Neural cell (in vitro differentiated cells): ENCODE measurements at regions not wholly inside any gene's neighbourhood (a gene's known extent, or its start where the extent isn't known, plus 50 kb on each side); places are given as distances from the start of the nearest gene placed in this dataset.

ENCODE experiments used
- H2AFZ ChIP-seq: fragments of 200-600, 300-800 bp; sonication (generic), shearing (Covaris generic); 2 replicates; pipeline ENCODE4 v1.6.0; 2014; ENCODE audit warnings: low read depth, mild to moderate bottlenecking, antibody characterized with exemption, low read length, moderate library complexity
- H3F3A ChIP-seq: fragments of 200-600 bp; shearing (Covaris generic); 2 replicates; pipeline ENCODE4 v1.6.1; 2016; ENCODE audit warnings: mild to moderate bottlenecking, moderate library complexity, mixed read lengths, antibody characterized with exemption, low read length; ENCODE audit not compliant: insufficient read depth, poor library complexity, severe bottlenecking
- H3K27ac ChIP-seq: fragments of 200-600, 300-800 bp; sonication (generic), shearing (Covaris generic); 2 replicates; pipeline ENCODE4 v1.5.1; 2014; ENCODE audit warnings: mild to moderate bottlenecking, low read length, moderate library complexity
- H3K27me3 ChIP-seq: fragments of 300-800, 200-600 bp; sonication (generic), shearing (Covaris generic); 2 replicates; pipeline ENCODE4 v1.6.0; 2014; ENCODE audit warnings: mild to moderate bottlenecking, low read depth, low read length, moderate library complexity; ENCODE audit not compliant: insufficient read depth
- H3K36me3 ChIP-seq: fragments of 300-800, 200-600 bp; sonication (generic), shearing (Covaris generic); 2 replicates; pipeline ENCODE4 v1.5.1; 2014; ENCODE audit warnings: mild to moderate bottlenecking, antibody characterized with exemption, low read length, moderate library complexity; ENCODE audit not compliant: insufficient read depth
- H3K4me2 ChIP-seq: fragments of 300-800, 200-600 bp; sonication (generic), shearing (Covaris generic); 2 replicates; pipeline ENCODE4 v1.6.0; 2014; ENCODE audit warnings: mild to moderate bottlenecking, low read length
- H3K4me3 ChIP-seq: fragments of 300-800, 200-600 bp; sonication (generic), shearing (Covaris generic); 2 replicates; pipeline ENCODE4 v1.5.1; 2014; ENCODE audit warnings: mild to moderate bottlenecking, low read length, moderate library complexity
- H3K79me2 ChIP-seq: fragments of 200-600 bp; shearing (Covaris generic); replicated peaks from 2 replicates; pipeline ENCODE4 v1.6.0; 2014; ENCODE audit warnings: mild to moderate bottlenecking, low read length, moderate library complexity; ENCODE audit not compliant: insufficient read depth
- H3K9ac ChIP-seq: fragments of 300-800, 200-600 bp; sonication (generic), shearing (Covaris generic); 2 replicates; pipeline ENCODE4 v1.6.1; 2016; ENCODE audit warnings: mild to moderate bottlenecking, low read length, mixed read lengths
- H3K9me2 ChIP-seq: fragments of 200-600 bp; shearing (Covaris generic); 2 replicates; pipeline ENCODE4 v1.6.1; 2016; ENCODE audit warnings: mild to moderate bottlenecking, low read length, mixed read lengths; ENCODE audit not compliant: insufficient read depth
- H3K9me3 ChIP-seq: fragments of 200-600, 300-800 bp; sonication (generic), shearing (Covaris generic); 2 replicates; pipeline ENCODE4 v1.6.1; 2016; ENCODE audit warnings: mild to moderate bottlenecking, mixed run types, low read length, moderate library complexity, mixed read lengths
- H4K20me1 ChIP-seq: fragments of 200-600 bp; shearing (Covaris generic); 2 replicates; pipeline ENCODE4 v1.6.1; 2016; ENCODE audit warnings: mild to moderate bottlenecking, mixed run types; ENCODE audit not compliant: insufficient read depth
- EP300 ChIP-seq: fragments of 450-650 bp; conservative IDR thresholded peaks from 2 replicates; pipeline ENCODE4 v1.6.1; 2014; ENCODE audit warnings: antibody characterized with exemption, mild to moderate bottlenecking, moderate library complexity; ENCODE audit not compliant: poor library complexity, severe bottlenecking
- EZH2 ChIP-seq: fragments of 200-600, 300-800 bp; shearing (Covaris generic), sonication (generic); IDR thresholded peaks from 2 replicates; pipeline ENCODE4 v1.6.1; 2014; ENCODE audit warnings: antibody characterized with exemption, low read length, borderline replicate concordance, mild to moderate bottlenecking; ENCODE audit not compliant: insufficient read depth, poor library complexity, severe bottlenecking
- MXI1 ChIP-seq: fragments of 450-650 bp; conservative IDR thresholded peaks from 2 replicates; pipeline ENCODE4 v1.6.1; 2014; ENCODE audit warnings: antibody characterized with exemption, mild to moderate bottlenecking; ENCODE audit not compliant: poor library complexity, severe bottlenecking
- POLR2AphosphoS5 ChIP-seq: IDR thresholded peaks from 2 replicates; pipeline ENCODE4 v1.6.1; 2012
- RAD21 ChIP-seq: fragments of 450-650 bp; conservative IDR thresholded peaks from 2 replicates; pipeline ENCODE4 v1.6.1; 2014; ENCODE audit warnings: antibody characterized with exemption, mild to moderate bottlenecking, moderate library complexity
- SMC3 ChIP-seq: fragments of 450-650 bp; conservative IDR thresholded peaks from 2 replicates; pipeline ENCODE4 v1.6.1; 2014; ENCODE audit warnings: antibody characterized with exemption, mild to moderate bottlenecking, moderate library complexity; ENCODE audit not compliant: poor library complexity
- TAF1 ChIP-seq: IDR thresholded peaks from 2 replicates; pipeline ENCODE4 v1.6.1; 2012; ENCODE audit warnings: low read depth
- TF ChIP-seq, protein P1 (sequence below): IDR thresholded peaks from 2 replicates; pipeline ENCODE4 v1.6.1; 2012; ENCODE audit warnings: borderline replicate concordance
- TF ChIP-seq, protein P2 (sequence below): fragments of 450-650 bp; IDR thresholded peaks from 2 replicates; pipeline ENCODE4 v1.5.1; 2014; ENCODE audit warnings: antibody characterized with exemption, mild to moderate bottlenecking, moderate library complexity; ENCODE audit not compliant: poor library complexity, severe bottlenecking

DNA sequence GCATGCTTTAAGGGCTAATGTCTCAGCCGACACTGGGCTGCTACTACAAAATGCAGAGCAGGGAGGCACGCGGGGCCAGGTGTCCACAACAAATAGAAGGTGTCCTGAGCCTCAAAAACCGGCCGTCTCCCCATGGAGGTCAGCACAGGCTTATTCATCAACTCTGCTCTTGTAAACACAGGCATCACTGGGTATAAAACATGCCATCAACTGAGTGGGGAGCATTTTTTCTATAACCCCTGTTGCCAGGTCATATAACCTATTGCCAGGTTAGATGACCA, 271.6 kb downstream of the AUH start (continued):
- TF ChIP-seq EZH2 = no peak

DNA sequence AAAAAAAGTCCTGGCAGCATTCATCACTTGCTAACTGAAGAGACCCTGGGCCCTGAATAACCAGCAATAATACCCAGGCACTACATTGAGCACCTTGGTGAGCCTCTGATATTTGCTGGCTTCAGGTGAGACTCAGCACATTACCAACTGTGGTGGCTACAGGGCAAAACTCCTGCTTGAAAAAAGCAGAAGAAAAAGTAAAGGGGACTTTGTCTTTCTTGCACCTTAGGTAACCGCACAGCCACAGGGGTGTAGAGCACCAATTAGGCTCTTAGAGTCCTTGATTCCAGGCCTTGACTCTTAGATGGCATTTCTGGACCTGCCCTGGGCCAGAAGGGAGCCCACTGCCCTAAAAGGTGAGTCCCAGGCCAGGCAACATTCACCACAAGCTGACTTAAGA, 269.5 kb downstream of the AUH start:
- no peak for TF ChIP-seq SMC3
- TF ChIP-seq, protein P1, sequence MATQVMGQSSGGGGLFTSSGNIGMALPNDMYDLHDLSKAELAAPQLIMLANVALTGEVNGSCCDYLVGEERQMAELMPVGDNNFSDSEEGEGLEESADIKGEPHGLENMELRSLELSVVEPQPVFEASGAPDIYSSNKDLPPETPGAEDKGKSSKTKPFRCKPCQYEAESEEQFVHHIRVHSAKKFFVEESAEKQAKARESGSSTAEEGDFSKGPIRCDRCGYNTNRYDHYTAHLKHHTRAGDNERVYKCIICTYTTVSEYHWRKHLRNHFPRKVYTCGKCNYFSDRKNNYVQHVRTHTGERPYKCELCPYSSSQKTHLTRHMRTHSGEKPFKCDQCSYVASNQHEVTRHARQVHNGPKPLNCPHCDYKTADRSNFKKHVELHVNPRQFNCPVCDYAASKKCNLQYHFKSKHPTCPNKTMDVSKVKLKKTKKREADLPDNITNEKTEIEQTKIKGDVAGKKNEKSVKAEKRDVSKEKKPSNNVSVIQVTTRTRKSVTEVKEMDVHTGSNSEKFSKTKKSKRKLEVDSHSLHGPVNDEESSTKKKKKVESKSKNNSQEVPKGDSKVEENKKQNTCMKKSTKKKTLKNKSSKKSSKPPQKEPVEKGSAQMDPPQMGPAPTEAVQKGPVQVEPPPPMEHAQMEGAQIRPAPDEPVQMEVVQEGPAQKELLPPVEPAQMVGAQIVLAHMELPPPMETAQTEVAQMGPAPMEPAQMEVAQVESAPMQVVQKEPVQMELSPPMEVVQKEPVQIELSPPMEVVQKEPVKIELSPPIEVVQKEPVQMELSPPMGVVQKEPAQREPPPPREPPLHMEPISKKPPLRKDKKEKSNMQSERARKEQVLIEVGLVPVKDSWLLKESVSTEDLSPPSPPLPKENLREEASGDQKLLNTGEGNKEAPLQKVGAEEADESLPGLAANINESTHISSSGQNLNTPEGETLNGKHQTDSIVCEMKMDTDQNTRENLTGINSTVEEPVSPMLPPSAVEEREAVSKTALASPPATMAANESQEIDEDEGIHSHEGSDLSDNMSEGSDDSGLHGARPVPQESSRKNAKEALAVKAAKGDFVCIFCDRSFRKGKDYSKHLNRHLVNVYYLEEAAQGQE = no peak
- TF ChIP-seq, protein P2, sequence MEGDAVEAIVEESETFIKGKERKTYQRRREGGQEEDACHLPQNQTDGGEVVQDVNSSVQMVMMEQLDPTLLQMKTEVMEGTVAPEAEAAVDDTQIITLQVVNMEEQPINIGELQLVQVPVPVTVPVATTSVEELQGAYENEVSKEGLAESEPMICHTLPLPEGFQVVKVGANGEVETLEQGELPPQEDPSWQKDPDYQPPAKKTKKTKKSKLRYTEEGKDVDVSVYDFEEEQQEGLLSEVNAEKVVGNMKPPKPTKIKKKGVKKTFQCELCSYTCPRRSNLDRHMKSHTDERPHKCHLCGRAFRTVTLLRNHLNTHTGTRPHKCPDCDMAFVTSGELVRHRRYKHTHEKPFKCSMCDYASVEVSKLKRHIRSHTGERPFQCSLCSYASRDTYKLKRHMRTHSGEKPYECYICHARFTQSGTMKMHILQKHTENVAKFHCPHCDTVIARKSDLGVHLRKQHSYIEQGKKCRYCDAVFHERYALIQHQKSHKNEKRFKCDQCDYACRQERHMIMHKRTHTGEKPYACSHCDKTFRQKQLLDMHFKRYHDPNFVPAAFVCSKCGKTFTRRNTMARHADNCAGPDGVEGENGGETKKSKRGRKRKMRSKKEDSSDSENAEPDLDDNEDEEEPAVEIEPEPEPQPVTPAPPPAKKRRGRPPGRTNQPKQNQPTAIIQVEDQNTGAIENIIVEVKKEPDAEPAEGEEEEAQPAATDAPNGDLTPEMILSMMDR = no peak
- no peak for TF ChIP-seq TAF1
- TF ChIP-seq MXI1 = no peak
- TF ChIP-seq RAD21 = no peak
- no peak for TF ChIP-seq EZH2
- TF ChIP-seq POLR2AphosphoS5 = no peak
- no peak for TF ChIP-seq EP300
- Histone ChIP-seq H3F3A (no peaks in the 10 kb centered on the region), H3K4me2 (no peak overlapping the region), H4K20me1 (no peaks in the 10 kb centered on the region), H3K9me2 (no peaks in the 10 kb centered on the region), H3K4me3 (no peak overlapping the region), H3K27ac (no peak overlapping the region), H3K27me3 (no peaks in the 10 kb centered on the region), H3K79me2 (no peaks in the 10 kb centered on the region), H2AFZ (no peak overlapping the region), H3K9ac (no peak overlapping the region), H3K9me3 (peaks cover 3% of the 10 kb centered on the region), H3K36me3 (no peaks in the 10 kb centered on the region)

DNA sequence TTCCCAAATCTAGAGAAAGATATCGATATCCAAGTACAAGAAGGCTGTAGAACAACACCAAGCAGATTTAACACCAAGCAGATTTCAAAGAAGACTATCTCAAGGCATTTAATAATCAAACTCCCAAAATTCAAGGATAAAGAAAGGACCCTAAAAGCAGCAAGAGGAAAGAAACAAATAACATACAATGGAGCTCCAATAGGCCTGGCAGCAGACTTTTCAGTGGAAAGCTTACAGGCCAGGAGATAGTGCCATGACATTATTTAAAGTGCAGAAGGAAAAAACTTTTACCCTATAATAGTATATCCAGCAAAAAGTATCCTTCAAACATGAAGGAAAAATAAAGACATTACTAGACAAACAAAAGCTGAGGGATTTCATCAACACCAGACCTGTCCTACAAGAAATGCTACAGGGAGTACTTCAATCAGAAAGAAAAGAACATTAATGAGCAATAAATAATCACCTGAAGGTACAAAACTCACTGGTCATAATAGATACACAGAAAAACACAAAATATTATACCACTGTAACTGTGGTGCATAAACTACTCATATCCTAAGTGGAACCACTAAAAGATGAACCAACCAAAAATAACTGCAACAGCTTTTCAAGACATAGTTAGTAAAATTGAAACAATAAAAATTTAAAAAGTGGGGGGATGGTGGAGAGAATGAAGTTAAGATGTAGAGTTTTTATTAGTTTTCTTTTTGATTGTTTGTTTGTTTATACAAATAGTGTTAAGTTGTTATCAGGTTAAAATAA, 267.2 kb downstream of the AUH start:
- Histone ChIP-seq H4K20me1 (no peaks in the 10 kb centered on the region), H3K27me3 (no peaks in the 10 kb centered on the region), H3K9ac (no peak overlapping the region), H3K79me2 (no peaks in the 10 kb centered on the region), H3K4me2 (no peak overlapping the region), H3F3A (no peaks in the 10 kb centered on the region), H3K9me3 (peaks cover 3% of the 10 kb centered on the region), H2AFZ (no peak overlapping the region), H3K27ac (no peak overlapping the region), H3K9me2 (no peaks in the 10 kb centered on the region), H3K36me3 (no peaks in the 10 kb centered on the region), H3K4me3 (no peak overlapping the region)
- TF ChIP-seq RAD21 (no peak), TAF1 (no peak), POLR2AphosphoS5 (no peak), SMC3 (no peak), EP300 (no peak), EZH2 (no peak), MXI1 (no peak)
- TF ChIP-seq, protein P1 = no peak
- TF ChIP-seq, protein P2 = no peak
